ENCODE measurements at regions not wholly inside any gene's neighbourhood (a gene's known extent, or its start where the extent isn't known, plus 50 kb on each side); places are given as distances from the start of the nearest gene placed in this dataset.
"Not testable (repeated sequence)": the region's sequence is repeated elsewhere in the genome, so short reads cannot be mapped to it uniquely, and the experiment has no call there.

DNA sequence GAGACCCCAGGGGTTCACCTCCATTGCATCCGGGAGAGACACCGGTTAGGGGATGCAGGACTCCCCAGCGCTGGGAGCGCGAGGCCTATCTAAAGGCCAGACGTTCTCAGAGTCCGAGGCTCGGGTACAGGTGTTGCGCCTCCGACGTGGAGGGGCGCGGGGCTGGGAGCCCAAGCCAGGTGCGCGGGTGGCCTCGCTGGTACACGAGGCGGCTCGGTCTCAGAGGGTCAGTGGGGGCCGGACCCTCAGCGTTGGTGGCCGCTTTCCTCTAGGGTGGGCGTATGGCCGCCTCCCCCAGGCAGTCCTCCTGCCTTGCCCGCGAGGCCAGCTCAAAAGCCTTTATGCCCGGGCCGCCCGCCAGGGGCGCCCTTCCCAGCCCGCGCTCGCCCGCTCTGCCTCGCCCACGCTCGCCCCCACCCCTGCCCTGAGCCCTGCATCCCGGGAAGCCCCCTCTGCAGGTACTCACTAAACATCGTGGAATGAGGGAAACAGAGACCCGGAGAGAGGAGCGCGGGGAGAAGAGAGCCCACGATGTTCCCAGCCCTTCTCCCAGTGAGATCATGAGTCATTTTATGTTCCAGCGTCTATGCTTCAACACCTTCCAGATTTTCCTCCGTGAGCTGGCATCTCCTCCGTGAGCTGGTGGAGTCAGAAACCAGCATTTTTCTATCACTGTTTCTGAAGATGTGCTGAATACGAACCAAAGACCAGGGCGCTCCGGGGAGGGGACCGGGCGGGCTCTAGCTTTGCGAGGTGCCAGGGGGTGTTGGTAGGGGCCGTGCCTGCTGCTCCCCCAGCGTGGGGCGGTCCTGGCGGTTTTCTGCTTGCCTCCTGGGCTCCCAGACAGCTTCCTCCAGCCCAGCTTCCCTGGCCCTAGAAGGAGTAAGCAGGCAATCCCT, 73.8 kb downstream of the DIO3 start:
- DNase-seq, result no peak

DNA sequence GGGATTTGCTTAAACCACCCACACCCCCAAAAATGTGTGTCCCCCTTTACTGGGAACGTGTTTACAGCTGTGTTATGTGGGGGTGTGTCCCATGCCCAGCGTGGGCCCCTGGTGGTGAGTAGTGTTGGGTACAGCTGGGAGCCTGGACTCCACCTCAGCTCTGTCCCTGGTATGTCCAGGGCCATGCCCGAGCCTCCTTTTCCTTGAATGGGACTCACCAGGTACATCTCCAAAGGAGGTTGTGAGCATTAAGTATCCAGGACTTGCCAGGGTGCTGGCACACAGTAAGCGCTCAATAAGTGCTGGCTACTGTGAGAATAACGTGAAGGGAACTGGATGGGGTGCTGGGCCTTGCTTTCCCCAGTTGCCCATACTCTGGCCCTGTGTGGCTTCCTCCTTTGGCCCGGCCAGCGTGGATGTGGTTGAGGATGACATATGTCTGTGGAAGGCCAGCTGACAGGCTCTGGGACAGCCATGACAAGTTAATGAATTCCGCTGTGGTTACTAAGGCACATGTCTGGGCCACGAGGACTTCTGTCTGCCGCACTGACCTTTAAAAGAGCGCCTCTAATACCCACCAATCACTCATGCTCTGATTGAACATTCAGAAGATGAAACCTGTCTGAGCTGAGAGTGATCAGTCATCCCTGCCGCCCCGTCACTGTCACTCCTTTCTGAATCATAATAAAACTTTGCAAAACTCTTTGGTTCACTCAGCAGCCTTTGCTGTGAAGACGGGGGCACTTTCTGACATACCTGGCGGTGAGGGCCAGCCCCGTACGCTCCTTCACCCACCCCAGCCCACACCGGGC, 74.7 kb downstream of the DIO3 start:
- no peak for DNase-seq

DNA sequence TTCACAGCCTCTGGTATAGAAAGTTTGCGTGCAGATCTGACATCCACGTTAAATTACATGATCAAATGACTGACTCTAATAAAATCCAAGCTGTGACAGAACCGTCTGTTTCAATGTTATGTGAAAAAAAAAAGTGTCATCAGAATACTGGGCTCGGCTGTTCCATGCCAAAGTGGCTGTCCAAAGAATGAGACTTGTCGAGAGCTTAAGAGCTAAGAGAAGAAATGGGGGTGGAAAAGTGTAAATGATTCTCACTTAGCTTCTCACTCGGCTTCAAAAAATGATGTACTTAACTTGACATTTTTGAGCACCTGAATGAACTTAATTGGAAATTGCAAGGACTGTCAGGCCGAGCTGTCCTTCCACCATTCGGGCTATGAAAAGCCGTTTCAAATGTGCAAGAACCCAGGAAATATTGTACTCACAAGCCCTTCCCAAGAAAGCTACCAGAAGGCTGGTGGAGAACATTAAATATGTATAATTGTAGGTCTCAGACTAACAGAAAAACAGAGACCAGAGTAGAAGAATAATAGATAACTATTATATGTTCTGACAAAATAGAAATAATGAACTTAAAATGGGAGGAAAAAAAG, 78.0 kb downstream of the DIO3 start:
- no peak for DNase-seq

DNA sequence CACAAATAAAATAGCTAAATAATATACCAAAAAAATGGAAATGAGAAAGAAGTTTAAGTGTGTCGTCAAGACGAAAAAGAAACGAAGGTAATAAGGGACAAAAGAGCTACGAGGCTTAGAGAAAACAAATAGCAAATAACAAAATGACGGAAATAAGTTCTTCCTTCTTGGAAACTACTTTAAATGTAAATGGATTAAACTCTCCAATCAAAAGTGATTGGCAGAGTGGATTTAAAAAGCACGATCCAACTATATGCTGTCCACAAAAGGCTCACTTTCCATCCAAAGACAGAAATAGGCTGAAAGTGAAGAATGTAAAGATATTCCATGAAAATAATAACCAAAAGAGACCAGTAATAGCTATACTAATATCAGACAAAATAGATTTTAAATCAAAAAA, 82.4 kb downstream of the DIO3 start:
- no peak for DNase-seq

DNA sequence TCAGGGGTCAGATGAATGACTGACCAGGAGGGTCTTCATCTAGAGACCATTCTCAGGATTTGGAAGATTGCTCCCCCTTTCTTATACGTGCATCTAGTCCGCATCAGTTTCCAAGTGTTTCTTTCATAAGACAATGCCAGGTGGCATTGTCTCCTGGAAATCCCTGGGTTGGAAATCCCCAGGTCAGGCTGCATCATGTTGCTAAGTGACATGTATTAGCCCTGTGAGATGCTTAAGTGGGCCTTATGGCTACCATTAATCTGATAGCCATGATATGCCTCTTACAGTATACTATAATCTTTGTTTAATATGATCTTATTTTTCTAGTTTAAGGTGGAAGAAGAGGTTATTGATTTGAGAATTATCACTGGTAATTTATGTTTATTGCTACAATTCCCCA, 92.8 kb downstream of the DIO3 start:
- no peak for DNase-seq

DNA sequence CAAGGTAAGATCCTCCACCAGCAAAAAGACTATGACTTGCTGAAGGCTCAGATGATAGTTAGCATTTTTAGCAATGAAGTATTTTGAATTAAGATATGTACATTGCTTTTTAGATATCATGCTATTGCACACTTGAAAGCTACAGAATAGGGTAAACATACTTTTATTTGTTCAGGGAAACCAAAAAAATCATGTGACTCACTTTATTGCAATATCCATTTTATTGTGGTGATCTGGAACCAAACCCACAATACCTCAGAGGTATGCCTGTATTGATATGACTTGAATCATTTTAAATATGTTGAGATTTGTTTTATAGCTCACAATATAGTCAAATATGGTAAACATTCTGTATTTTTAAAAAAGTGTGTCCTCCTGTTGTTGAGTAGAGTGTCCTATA, 96.1 kb downstream of the DIO3 start:
- DNase-seq, result no peak

DNA sequence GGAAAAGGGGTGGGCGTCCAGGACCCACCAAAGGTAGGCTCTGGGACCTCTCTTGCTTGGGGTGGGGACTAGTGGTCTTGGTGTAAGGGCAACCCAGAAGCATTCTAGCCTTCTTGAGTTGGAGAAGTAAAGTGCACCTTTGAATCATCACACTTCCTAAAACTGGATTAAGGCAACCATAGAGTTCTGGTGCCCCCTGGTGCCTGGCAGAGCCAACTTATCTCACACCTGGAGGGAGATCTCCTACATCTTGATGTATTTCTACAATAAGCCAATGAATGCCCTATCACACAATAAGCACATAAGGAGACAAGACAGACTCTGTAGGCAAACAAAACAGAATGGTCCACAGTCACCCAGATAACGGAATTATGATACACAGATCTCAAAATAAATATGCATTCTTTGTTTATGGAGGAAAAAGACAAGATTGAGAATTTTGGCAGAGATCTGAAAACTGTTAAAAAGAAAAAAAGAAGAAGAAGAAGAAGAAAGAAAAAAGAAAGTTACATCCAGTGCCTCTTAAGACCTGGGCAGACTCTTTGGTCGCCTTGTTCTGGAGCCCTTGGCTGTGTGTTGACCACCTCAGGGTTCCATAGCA, 95.9 kb upstream of the PPP2R5C start:
- DNase-seq, result no peak

DNA sequence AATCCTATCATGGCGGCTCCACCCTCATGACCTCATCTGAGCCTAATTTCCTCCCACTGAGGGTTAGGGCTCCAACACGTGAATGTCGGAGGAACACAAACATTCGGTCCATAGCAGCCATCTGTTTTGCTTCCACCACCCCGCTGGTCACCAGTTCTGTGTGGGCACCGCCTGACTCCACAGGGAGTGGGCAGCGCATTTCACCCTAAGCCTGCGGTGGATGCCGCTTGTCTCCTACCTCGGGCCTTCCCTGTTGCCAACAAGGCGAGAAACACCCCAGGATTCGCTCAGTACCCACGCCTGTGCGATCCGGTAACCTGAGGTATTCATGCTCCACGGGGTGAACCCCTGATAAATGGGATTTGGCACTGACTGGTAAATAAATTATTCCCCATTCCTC, 95.2 kb upstream of the PPP2R5C start:
- no peak for DNase-seq

DNA sequence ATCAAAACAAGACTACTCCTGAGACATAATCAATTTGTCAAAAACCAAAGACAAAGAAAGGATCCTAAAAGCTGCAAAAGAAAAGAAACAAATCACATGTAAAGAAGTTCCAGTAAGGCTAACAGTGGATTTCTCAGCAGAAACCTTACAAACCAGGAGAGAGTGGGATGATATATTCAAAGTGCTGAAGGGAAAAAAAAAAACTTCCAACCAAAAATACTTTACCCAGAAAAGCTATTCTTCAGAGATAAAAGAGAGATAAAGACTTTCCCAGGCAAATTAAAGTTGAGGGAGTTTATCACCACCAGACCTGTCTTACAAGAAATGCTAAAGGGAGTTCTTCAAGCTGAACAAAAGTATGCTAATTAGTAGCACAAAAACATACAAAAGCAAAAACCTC, 91.9 kb upstream of the PPP2R5C start:
- no peak for DNase-seq

DNA sequence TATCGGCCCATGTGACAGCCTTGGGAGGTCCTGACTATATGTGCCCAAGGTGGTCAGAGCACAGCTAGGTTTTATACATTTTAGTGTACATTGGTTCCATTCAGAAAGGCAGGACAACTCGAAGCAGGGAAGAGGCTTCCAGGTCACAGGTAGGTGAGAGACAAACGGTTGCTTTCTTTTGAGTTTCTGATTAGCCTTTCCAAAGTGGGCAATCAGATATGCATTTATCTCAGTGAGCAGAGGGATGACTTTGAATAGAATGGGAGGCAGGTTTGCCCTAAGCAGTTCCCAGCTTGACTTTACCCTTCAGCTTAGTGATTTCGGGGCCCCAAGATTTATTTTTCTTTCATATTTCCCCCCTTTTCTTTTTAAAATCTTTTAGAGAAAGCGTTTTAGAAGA, 87.6 kb upstream of the PPP2R5C start:
- DNase-seq, result no peak

DNA sequence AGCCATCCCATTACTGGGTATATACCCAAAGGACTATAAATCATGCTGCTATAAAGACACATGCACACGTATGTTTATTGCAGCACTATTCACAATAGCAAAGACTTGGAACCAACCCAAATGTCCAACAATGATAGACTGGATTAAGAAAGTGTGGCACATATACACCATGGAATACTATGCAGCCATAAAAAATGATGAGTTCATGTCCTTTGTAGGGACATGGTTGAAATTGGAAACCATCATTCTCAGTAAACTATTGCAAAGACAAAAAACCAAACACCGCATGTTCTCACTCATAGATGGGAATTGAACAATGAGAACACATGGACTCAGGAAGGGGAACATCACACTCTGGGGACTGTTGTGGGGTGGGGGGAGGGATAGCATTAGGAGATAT, 85.7 kb upstream of the PPP2R5C start:
- not testable (repeated sequence) for DNase-seq

DNA sequence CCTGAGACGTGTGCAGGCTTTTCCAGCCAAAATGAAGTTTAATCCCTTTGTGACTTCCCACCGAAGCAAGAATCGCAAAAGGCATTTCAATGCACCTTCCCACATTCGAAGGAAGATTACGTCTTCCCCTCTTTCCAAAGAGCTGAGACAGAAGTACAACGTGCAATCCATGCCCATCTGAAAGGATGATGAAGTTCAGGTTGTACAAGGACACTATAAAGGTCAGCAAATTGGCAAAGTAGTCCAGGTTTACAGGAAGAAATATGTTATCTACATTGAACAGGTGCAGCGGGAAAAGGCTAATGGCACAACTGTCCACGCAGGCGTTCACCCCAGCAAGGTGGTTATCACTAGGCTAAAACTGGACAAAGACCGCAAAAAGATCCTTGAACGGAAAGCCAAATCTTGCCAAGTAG, 83.6 kb upstream of the PPP2R5C start:
- not testable (repeated sequence) for DNase-seq

DNA sequence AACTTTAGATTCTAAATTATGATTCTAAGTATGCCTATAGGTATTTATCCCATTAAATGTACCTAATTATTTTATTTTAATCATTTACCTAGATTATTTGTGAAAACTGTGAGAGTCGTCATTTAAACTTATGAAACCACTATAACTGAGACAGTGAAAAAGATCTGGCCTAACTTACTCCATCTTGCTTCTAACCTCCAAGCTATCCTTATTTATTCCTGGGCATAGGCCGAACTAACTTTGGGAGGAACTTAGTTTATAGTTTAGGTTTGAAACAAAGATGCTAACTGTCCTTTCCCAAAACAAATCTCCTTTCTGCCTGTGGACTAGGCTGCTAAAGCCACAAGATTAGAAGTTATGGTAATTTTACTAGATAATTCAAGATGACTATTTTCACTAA, 79.7 kb upstream of the PPP2R5C start:
- no peak for DNase-seq

DNA sequence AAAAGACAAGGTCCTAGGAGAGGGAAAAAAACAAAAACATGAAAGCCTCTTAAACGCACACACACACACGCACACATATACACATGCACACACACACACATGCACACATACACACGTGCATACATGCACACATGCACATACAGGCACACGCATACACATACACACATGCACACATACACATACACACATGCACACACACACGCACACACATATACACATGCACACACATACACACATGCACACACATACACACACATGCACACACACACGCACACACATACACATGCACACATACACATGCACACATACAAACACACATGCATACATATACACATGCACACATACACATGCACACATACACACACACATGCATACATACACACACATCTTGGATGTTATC, 78.1 kb upstream of the PPP2R5C start:
- no peak for DNase-seq

DNA sequence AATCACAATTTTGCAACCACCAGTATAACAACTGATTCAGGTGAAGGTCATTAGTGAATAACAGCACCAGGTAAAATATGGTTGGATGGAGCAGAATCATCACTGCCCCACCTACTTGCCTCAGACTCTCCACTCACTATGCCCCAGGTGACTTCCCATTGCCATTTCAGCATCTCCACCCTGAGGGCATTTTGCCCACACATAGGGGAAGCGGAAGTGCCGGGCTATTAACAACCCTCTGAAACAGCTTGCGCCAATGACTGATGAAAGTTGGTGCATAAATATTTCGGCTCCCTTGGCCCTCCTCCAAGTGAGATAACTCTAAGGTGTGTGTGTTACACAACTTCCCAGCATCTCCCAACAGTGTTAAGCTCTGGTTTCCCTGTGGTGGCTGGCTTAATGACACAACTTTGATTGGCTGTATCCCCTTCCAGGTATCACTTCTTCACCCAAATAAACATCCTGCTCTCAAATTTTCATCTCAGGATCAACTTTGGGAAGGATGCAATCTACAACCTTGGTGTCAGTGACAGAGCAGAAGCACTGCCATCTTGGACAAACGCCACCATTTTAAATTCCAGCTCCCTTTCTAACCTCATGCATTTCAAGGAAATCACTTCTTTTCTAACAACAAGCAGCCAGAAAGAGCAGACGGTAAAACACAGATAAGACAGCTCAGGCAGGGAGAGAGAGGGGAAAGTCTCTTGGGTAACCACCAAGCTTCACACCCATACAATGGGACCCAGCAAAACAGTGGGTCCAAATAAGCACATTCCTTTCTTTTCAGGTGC, 73.6 kb upstream of the PPP2R5C start:
- no peak for DNase-seq

DNA sequence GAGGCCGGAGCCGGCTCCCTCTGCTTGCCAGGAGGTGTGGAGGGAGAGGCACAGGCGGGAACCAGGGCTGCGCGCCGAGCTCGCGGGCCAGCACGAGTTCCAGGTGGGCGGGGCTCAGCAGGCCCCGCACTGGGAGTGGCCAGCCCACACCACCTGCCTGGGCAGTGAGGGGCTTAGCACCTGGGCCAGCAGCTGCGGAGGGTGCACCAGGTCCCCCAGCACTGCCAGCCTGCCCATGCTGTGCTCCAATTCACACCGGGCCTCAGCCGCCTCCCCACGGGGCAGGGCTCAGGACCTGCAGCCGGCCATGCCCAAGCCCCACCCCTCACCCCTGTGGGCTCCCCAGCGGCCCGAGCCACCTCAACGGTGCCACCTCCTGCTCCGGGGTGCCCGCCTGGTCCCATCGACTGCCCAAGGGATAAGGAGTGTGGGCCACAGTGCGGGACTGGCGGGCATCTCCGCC, 72.4 kb upstream of the PPP2R5C start:
- DNase-seq, result no peak

DNA sequence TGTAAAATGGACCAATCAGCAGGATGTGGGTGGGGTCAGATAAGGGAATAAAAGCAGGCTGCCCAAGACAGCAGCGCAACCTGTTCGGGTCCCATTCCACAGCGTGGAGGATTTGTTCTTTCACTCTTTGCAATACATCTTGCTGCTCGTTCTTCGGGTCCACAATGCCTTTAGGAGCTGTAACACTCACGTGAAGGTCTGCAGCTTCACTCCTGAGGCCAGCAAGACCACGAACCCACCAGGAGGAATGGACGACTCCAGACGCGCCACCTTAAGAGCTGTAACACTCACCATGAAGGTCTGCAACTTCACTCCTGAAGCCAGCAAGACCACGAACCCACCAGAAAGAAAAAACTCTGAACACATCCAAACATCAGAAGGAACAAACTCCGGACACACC, 71.5 kb upstream of the PPP2R5C start:
- not testable (repeated sequence) for DNase-seq

DNA sequence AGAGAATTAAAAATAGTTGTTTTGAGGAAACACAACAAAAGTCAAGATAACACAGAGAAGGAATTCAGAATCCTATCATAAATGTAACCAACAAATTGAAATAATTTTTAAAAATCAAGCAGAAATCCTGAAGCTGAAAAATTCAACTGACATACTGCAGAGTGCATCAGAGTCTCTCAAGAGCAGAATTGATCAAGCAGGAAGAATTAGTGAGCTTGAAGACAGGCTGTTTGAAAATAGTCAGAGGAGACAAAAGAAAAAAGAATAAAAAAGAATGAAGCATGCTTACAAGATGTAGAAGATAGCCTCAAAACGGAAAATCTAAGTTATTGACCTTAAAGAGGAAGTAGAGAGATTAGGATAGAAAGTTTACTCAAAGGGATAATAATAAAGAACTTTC, 65.8 kb upstream of the PPP2R5C start:
- DNase-seq, result no peak

DNA sequence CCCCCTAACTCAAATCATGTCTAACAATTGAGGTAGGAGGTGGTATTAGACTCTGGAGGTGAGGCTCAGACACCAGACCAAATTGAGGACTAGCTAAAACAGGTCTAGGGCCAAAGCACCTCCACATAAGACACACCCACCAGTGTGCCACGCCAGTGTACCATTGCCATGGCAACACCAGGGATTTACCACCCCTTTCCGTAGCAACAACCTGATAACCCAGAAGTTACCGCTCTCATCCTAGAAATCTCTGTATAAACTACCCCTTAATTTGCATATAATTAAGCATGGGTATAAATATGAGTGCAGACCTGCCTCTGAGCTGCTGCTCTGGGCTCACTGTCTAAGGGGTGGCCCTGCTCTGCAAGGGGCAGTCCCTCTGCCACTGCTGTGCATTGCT, 57.4 kb upstream of the PPP2R5C start:
- no peak for DNase-seq

DNA sequence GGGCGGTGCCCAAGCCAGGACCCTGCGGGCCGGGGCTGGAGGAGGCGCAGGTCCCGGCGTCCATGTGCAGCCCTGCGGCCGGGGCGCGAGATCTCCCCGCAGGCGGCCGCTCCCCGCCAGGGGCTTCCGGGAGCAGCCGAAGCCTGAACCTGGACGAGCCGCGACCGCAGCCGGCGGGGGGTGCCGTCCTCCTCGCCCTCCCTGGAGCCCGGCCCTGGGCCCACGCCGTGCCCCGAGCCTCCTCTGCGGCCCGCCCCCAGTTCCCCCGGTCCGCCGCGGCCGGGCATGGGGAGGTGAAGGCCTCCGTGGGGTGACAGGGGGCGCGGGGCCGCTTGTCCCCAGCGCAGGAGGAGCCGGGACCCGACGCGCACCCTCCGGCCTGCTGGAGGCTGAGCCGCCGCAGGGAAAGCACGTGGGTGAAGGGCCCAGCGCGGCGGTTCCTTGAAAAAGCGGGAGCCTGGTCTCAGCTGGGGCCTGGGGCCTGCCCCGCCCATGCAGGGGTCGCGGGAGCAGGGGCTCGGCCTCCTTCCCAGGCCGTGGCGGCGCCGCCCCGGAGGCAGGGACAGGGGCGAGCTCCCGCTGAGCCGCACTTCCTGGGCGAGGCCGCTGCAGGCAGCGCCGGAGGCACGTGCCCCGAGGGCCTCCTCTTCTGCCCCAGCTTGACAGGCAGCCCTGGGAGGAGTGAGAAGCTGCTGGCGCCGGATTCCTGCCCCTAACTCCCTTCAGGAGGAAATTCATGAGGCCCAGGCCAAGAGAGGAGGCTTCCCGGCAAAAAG, 55.6 kb upstream of the PPP2R5C start:
- DNase-seq, result peak; percentile 58

DNA sequence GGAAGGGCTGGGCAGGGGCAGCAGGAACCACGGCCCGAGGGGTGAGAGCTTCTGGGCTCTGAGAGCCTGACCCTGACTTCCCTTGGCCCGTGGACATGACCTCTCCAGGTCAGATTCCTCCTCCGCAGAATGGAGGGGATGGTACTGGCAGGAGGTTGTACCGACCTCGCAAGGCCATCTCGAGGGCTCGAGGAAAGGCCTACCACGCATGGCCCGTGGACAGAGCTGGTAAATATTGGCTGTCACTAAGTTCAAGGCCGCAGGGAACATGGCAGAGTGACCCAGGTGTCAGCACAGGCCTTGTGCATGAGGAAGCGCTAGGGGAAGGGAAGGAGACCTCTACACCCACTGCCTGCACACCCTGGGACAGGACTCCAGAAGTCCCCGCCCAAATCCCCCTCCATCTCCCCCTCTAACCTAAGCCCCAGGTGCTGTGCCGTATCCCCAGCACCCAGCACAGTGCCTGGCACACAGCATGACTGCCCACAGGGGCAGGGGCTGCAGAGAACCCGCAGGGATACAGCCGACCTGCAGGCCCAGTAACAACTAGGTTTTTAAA, 54.9 kb upstream of the PPP2R5C start:
- no peak for DNase-seq

Measured in effector CD4-positive, alpha-beta T cell (primary cell).